ENCODE measurements at regions not wholly inside any gene's neighbourhood (a gene's known extent, or its start where the extent isn't known, plus 50 kb on each side); places are given as distances from the start of the nearest gene placed in this dataset.
"Not testable (repeated sequence)": the region's sequence is repeated elsewhere in the genome, so short reads cannot be mapped to it uniquely, and the experiment has no call there.

DNA sequence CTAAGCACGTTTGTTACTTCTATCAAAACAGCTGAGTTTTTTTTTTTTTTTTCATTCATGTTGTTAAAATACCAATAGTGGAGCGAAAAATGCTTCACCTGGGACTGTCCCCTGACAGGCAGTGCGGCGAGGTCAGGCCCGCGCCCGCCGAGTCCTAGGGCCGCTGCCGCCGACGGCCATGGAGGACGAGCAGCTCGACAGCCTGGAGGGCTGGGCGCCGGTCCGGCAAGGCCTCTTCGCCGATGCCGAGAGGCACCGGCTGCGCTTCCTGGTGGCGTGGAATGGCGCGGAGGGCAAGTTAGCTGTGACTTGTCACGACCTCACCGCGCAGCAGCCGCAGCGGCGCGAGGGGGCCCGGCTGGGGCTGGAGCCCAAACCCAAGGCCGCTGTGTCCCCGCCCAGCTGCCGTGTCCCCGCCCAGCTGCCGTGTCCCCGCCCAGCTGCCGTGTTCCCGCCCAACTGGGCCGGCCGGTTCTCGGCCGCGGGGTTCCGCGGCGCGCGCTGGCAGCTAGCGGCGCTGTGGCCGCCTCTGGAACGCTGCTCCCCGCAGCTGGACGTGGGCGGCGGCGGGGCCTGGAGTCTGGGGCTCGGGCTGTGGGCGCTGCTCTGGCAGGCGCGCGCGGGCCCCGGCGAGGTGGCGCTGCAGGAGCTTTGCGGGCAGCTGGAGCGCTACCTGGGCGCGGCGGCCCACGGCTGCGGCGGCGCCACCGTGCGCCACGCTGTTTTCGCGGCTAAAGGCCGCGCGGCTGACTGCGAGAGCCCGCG is 56.7 kb upstream of the GOLGA8R start:
- DNase-seq, result peak; percentile 54 to 56

DNA sequence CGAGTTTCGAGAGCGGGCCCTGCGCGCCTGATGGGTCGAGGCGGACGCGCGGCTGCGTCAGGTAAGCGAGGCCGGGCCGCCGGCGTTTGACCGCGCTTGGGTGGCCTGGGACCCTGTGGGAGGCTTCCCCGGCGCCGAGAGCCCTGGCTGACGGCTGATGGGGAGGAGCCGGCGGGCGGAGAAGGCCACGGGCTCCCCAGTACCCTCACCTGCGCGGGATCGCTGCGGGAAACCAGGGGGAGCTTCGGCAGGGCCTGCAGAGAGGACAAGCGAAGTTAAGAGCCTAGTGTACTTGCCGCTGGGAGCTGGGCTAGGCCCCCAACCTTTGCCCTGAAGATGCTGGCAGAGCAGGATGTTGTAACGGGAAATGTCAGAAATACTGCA is 57.3 kb upstream of the GOLGA8R start:
- not testable (repeated sequence) for DNase-seq

DNA sequence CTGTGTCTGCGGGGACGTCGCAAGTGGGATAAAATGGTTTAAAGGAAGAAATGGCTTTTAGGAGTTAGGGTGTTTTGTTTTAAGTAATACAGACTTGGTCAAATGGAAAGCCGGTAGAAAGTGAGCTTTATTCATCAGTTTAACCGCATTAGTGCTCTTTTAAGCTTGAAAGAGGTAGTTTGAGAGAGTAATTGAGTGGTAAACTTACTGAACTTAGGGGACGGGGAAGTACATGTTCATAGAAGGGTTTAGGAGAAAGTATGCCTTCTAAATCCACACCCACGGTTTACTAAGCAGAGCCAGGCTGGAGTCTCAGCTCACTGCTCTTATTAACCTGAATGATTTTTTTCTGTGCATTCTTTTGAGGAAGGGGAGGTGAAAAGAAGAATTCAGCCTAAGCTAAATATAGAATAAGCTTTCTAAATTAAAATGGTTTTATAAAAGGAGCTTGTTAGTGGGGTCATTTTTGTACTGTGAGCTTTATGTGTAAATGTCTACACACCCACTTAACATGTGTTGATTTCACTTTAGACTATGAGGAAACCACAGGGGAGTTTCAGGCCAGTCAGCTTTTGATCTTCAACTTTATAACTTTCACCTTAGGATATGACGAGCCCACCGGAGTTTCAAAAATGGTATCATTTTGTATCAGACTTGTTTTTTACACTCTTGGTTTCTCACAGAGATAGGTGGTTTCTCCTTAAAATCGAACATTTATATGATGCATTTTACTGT is 57.9 kb upstream of the GOLGA8R start:
- DNase-seq, result not testable (repeated sequence)

GRCh38 chr15:30484887-30485286 is 67.0 kb upstream of the GOLGA8Q start:
- DNase-seq, result not testable (repeated sequence)

DNA sequence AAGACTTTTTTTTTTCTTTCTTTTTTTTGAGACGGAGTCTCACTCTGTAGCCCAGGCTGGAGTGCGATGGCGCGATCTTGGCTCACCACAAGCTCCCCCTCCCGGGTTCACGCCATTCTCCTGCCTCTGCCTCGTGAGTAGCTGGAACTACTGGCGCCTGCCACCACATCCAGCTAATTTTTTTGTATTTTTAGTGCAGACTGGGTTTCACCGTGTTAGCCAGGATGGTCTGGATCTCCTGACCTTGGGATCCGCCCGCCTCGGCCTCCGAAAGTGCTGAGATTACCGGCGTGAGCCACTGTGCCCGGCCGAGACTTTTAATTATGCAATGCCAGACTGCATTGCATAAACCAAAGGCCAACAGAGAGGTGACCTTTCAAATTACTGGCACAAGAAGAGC is 62.6 kb upstream of the GOLGA8Q start:
- DNase-seq, result not testable (repeated sequence)

DNA sequence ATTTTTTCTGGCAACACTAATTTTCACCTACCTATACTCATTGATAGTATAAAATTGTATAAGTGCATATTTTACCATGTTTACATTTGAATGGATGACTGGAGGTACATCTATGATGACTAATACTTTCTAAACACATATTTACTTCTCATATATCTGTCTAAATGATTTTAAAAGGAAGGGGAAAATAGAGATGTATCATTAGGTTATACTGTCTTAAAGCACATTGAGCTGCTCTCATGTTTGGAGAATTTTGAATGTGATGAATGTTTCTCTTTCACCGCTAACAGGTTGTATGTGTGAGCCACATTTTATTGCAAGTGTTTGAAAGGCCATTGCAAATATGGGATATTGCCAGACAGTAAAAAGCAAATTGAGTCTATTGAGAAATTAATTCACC is 61.5 kb upstream of the GOLGA8Q start:
- DNase-seq, result not testable (repeated sequence)

- not testable (repeated sequence) for DNase-seq
Observed at GRCh38 chr15:30493947-30494346, 57.9 kb upstream of the GOLGA8Q start.

DNA sequence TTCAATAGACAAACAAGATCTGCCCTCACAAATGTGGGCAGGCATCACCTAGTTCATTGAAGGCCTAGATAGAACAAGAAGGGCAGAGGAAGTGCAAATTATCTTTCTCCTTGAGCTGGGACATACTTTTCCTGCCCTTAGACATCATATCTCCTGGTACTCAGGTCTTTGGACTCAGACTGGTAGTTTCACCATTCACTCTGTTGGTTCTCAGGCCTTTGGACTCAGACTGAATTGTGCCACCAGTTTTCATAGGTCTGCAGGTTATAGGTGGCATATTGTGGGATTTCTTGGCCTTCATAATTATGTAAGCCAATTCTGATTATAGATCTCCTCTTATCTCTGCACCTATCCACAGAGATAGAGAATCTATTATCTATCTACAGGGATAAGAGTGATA is 54.6 kb upstream of the GOLGA8Q start:
- not testable (repeated sequence) for DNase-seq

DNA sequence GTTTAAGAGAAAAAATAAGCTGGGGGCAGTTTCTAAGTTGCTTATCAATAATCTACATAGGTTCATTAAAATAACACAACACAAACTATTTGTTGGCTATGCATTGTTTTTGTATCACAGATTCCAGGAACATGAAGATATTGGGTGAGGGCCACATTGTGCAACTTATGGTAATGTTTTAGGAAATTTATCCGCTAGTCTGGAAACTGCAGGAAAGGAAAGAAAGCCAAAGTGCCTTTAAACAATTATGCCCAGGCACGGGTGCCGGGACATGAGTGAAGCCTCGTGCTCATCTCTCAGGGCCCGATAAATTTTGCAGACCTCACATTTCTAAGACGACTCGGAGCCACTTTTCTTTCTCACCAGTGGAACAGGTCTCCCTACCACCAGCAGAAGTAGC is 52.6 kb upstream of the GOLGA8Q start:
- DNase-seq, result not testable (repeated sequence)

DNA sequence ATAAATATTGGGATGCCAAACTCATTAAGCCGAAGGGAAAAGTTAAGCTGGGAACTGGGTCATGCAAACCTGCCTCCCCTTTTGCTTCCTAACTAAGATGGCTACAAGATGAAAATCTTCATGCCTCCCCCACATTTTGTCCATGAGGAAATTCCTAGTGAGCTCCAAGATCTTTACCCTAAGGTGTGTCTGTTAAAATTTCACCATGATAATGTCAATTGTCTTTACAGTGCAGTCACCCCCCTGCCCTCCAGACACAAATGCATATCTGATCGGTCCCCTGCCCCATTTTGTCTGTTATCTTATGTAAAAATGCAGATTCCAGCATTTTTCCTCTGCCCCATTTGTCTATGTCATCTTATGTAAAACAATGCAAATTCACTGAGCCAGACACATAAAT is 51.3 kb upstream of the GOLGA8Q start:
- DNase-seq, result not testable (repeated sequence)
